ENCODE measurements at regions not wholly inside any gene's neighbourhood (a gene's known extent, or its start where the extent isn't known, plus 50 kb on each side); places are given as distances from the start of the nearest gene placed in this dataset.
"Not testable (repeated sequence)": the region's sequence is repeated elsewhere in the genome, so short reads cannot be mapped to it uniquely, and the experiment has no call there.

DNA sequence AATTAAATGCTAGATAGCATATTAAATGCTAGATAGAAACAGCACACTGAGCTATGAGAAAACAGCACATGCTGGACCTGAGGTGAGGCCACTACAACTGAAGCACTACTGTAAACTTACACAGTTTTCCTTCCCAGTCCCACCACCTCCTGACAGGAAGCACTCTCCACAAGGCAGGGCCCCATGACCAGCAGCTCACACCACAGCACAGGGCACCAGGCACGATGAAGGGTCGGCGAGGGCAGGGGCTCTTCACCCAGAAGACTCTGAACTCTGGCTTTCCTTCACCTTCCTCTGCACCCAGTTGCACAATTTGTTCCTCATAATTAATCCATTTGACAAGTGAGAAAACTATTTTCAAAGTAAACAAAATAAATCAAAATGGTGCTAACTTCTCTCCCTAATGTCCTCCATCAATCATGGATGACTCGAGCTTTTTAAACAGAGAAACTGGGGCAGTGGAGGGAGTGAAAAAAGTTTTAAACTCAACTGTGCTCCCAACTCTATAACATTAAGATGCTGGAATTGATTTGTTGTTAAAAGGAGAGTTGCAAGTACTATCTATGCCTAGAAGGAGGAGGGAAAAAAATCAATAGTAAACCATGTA is 568.7 kb downstream of the UQCRFS1 start:
- FAIRE-seq (no peak), DNase-seq (ENCODE audit: low spot score in 2 of 2) (no peak)

DNA sequence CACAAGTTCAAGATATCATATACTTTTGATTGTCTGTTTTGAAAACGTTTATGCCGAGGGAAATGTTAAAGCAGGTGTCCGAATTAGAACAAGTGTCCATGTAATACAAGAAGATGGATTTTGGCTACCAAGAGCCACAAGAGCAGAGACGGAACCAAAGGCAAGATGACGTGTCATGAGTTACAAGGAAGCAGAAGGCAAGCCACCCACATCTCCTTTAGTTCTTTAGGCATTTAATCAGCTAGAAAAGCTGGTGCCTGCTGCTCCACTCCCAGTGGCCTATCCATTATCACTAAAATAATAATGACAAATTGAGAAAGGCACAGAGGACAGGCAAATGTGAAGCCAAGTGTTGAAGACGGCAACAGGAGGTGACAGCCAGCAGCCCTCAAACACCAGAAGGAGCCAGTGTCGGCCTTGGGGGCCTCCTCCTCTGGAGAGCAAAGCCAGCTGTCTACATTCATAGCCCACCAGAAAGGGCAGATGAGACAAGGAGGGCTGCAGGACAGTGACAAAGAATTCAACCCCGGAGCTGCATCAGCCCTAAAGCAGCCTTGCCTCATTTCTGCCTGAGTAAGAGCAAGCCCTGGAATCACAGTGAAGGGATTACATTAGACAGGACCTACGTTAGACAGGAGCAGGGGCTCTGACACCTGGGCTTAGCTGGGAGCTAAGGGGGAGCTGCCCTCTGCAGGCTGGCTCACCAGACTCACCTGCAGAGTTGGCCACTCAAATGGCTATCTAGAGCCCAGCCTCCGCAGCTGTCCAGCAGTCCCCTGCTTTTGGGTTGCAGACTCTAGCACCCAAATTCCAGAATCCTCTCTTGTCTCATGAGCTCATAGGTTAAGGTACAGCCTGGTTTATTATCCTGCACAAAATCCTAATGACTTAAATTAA is 569.9 kb downstream of the UQCRFS1 start:
- FAIRE-seq (no peak), DNase-seq (ENCODE audit: low spot score in 2 of 2) (no peak)

DNA sequence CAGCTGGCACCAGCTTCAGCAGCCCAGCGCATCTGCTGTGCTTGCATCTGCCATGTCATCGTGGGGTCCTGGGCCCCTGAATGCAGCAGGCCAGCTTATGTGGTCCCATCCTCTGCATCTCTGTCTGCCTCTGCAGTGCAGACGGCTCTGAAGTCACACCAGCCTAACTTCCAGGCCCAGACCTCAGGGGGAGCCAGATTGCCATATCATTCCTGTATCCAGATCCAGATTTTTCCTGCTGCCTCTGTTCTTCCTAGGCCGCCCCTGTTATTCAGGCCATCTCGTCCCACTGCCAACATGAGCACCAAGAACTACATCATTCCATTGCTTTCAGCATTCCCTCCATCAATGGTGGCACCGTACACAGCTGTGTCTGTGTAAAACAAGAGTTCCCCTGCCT is 571.6 kb downstream of the UQCRFS1 start:
- DNase-seq (ENCODE audit: low spot score in 2 of 2): no peak
- FAIRE-seq: no peak

DNA sequence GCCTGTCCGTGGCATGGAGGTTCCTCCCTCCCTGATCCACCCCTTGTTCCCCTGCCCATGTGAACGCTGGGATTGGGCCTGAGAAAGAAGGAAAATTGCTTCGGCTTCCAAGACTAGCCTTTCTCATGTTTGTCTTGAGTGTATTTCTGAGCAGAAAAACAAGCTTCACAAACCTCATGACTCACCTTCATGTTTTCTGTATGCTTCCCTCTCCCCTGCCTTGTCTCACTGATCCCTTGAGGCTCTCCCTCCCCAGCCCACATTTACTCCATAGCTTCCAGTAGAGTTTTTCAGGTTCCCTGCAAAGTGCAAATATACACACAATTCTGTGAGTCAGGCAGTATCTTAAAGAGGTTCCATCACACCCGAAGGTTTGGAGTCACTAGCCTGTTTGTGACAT is 572.4 kb downstream of the UQCRFS1 start:
- FAIRE-seq: no peak
- DNase-seq (ENCODE audit: low spot score in 2 of 2): no peak

DNA sequence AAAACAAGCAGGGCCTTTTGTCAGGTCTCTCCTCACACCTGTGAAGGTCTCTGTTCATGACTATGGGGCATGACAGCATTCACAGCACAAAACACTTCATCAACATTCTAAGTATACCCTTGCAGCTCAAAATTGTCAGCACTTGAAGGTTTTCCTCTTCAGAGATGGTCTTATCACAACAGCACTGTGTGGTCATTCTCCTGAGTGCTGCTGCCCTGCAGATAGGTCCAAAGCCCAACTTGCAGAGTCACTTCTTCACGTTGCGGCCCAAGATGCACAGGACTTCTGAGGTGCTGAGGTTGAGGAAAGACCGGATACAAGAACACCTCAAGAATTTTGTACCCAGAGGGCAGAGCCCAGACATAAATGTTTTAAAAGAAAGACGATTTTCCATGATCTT is 574.5 kb downstream of the UQCRFS1 start:
- FAIRE-seq (no peak), DNase-seq (ENCODE audit: low spot score in 2 of 2) (no peak)

DNA sequence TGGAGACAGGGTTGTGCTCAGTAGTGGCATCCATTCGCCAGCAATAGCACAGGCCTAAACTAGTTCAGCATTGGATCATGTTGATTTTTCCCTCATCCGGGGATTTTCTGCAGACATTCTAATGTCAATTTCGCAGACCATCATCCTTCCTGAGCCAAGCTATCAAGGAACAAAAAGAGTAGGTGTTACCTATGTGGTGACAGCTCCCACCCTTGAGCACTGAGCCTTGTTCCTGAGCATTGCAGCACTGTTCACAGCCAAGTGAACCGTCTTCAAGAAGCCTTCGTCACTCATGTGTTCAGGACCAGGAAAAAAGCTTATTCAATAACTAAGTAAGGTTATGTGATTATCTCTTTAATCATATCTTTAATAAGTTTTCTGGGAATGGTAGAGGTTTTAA is 576.2 kb downstream of the UQCRFS1 start:
- FAIRE-seq: no peak
- DNase-seq (ENCODE audit: low spot score in 2 of 2): no peak

DNA sequence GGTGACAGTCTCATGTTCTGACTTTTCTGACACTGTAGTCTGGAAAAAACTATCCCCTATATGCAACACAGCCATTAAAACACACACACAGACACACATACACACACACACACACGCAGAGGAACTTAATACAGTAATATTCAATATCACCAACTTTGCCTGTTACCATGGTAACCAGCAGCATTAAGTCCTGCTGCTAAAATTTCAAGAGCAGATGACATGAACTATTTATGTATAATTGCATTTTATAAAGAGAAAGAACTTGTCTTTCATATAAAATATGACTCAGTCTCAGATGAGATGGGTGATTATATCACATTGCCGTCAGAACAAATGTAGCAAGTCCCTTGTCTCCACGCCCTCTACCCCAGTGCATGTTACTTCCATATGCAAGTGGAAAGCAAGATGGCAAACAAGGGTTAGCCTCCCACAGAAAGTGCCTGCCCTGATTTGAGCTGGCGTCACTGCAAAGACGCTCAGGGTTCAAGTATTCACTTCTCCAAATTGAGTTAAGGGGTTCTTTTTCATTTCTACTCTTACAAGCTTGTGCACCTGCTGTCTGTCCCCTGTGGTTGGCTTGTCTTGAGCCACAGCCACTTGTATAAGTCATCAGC is 576.8 kb downstream of the UQCRFS1 start:
- FAIRE-seq: no peak
- DNase-seq (ENCODE audit: low spot score in 2 of 2): no peak

DNA sequence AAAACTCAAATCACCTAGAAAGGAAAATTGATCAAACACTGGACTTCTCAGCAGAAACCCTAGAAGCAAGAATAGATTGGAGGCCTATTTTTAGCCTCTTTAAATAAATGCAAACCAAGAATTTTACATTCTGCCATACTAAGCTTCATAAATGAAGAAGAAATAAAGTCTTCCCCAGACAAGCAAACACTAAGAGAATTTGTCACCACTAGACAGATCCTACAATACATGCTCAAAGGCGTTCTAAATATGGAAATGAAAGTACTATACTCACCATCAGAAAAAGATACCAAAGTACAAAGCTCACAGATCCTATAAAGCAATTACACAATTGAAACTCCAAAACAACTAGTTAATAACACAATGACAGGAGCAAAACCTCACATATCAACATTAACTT is 578.1 kb downstream of the UQCRFS1 start:
- DNase-seq (ENCODE audit: low spot score in 2 of 2) (no peak), FAIRE-seq (no peak)

DNA sequence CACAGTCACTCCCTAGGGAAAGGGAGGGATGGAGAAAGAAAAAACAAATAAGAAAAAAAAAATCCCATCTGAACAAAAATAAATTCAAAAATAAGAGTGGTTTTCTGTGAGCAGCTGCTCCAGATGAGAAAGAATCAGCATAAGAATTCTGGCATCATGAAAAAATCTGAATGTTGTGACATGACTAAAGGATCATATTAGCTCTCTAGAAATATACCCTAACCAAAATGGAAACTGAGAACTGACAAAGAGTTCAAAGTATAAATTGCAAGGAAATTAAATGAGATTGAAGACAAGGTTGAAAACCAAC is 579.0 kb downstream of the UQCRFS1 start:
- no peak for FAIRE-seq

DNA sequence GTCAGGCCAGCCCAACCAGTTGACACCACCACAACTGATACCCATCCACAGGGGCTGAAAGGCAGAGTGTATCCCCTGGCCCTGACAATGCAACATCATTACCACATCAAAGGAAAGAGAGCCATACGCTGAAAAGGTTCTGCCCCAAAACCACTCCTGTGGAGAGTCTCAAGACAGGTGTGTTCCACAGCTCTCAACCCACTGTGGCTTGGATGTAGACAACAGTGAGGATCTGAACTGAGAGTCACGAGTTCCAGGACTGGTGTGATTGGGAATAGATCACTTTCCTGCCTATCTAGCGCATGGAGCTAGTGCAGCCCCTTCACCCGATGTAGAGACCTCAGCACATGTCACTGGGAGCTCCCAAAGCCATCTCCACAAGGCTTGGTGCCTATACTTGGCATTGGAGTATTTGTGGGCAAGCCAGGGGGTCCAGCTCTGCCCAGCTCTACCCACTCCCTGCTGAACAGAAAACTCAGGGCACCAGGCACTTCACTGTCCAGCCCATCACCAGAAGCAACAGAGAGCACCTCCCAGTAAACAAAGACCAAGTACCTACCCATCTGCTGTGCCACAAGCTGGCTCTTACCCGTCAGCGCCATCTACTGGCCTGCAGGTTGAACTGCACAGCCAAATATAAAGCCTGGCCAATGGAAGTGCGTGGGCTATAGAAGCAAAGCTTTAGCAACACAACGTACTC is 579.5 kb downstream of the UQCRFS1 start:
- no peak for FAIRE-seq
- DNase-seq (ENCODE audit: low spot score in 2 of 2): peak in 1 of 2 donors; percentile 16

More for the DNA sequence above, 579.0 kb downstream of the UQCRFS1 start:
- DNase-seq (ENCODE audit: low spot score in 2 of 2): no peak

DNA sequence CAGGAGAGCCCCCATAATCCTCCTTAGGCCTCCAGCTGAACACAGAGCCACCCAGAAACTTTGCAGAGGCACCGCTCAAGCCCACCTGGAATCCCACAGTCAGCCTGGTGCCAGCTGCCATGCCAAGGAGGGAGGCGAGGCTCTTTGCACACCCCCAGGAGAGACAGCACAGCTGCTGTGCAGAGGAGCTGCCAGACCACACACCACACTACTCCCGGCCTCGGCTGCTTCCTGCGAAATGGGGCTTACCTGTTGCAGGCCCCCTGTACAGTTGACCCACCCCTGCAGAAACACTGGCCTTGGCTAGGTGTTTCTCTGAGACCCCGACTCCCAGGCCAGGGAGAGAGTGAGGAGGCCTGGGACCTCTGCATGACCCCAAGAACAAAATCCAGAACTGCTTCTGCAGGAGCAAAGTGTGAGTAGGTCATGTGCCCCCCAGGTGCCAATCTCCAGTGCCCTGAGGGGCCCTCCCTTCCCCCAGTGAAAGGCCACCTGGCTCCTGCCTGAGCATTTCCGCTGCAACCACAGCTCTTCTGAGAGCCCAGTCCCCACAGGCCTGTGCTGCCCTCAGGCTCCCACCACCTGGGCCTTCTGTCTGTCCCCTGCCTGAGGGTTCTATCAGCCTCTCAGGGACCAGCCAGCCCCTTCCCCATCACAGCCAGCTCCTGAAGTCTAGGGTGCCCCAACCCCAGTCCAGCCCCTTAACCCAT is 580.4 kb downstream of the UQCRFS1 start:
- no peak for DNase-seq (ENCODE audit: low spot score in 2 of 2)
- FAIRE-seq: no peak

DNA sequence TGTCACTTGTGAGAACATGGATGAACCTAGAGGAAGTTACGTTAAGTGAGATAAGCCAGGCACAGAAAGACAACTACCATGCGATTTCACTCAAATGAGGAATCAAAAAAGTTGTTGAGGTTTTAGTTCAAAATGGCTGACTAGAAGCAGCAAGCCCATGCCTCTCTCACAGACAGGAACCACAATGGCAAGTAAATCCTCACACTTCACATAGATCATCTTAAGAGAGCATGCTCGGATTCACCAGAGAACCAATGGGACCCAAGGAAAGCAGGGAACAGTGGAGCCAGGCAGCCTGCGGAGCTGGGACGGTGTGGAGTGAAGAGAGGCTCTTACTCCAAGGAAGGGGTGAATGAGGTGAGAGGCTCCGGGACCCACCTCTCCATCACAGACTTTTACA is 581.0 kb downstream of the UQCRFS1 start:
- DNase-seq (ENCODE audit: low spot score in 2 of 2) (no peak), FAIRE-seq (no peak)

DNA sequence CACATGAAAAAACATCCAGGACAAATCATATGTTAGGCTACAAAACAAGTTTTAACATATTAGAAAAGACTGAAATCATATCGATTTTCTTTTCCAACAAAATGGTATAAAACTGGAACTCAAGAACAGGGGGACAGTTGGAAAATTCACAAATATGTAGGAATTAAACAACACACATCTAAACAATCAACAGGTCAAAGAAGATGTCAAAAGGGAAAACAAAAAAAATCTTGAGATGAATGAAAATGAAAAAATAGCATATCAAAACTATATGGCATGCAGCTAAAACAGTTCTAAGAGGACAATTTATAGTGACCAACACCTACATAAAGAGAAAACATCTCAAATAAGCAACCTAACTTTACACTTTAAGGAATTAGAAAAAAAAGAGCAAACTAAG is 585.3 kb downstream of the UQCRFS1 start:
- no peak for FAIRE-seq
- DNase-seq (ENCODE audit: low spot score in 2 of 2): no peak

DNA sequence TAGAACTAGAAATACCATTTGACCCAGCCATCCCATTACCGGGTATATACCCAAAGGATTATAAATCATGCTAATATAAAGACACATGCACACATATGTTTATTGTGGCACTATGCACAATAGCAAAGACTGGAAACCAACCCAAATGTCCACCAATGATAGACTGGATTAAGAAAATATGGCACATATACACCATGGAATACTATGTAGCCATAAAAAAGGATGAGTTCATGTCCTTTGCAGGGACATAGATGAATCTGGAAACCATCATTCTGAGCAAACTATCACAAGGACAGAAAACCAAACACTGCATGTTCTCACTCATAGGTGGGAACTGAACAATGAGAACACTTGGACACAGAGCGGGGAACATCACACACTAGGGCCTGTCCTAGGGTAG is 586.5 kb downstream of the UQCRFS1 start:
- DNase-seq (ENCODE audit: low spot score in 2 of 2); FAIRE-seq: not testable (repeated sequence)

DNA sequence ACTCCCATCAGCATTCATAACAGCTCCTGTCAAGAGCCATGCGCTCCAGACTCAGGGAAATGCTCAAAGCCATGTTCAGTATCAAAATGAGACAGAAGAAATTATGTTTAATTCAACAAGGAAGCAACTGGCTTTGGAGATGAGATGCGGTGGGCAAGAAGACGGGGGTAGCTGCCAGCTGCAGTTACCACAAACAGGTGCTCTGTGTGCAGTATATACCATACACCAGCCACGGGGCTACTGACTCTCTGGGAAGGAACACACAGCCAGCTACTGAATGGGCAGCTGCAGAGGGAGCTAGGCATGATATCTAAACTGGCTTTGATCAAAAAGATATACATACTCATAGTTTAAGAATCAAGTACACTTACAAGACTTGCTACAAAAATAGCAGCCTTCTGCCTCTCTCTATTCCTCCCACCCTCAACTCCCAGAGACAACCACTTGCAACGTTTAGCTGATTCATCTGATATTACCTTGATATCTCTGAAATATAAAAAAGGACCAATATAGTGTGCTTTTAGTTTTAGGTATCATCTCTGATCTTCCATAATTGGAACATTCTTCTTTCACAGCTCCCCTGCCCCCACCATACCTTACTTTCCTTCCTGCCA is 593.0 kb downstream of the UQCRFS1 start:
- no peak for FAIRE-seq
- no peak for DNase-seq (ENCODE audit: low spot score in 2 of 2)

DNA sequence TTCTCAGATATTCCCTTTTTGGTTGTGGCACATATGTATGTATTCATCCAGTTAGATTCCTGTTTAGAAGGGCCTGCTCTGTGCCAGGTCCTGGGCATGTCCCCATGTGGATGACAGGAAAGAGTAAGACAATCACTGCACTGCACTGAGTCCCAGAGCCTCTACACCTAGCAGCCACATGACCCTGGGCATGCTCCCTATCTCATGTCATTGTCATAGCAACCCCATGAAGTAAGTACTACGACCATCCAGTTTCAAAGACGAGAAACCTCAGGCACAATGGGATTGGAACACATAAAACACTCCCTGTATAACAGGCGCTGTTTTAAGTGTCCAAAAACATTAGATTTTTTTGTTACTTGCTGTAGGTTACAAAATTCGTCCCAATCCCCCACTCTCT is 594.4 kb downstream of the UQCRFS1 start:
- FAIRE-seq: no peak
- DNase-seq (ENCODE audit: low spot score in 2 of 2): no peak

DNA sequence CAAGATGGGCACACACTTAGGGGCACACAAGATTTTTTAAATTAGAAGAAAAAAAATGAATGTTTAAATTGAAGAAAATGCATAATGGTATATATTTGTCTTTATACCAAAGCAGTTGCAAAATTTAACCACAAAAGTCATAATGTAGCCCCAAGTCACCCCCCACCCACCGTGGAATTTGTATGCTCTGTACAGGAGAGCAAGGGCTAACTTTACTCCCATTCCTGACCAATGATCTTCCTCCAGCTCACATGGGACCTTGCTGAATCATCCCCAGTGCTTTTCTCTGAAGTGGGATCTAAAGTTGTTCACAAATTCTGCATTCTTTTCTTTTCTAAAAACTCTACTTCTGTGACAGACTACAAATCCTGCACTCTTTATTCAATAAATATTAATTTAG is 597.0 kb downstream of the UQCRFS1 start:
- DNase-seq (ENCODE audit: low spot score in 2 of 2): no peak
- no peak for FAIRE-seq

DNA sequence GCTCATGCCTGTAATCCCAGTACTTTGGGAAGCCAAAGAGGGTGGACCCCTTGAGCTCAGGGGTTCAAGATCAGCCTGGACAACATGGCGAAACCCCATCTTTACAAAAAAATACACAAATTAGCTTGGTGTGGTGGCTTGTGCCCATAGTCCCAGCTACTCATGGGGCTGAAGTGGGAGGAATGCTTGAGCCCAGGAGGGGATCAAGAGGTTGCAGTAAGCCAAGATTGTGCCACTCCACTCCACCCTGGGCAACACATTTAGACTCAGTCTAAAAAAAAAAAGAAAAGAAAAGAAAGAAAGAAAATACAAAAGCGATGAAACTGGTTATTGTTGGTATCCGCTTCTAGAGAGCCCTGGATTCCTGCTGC is 597.4 kb downstream of the UQCRFS1 start:
- DNase-seq (ENCODE audit: low spot score in 2 of 2): no peak
- no peak for FAIRE-seq

DNA sequence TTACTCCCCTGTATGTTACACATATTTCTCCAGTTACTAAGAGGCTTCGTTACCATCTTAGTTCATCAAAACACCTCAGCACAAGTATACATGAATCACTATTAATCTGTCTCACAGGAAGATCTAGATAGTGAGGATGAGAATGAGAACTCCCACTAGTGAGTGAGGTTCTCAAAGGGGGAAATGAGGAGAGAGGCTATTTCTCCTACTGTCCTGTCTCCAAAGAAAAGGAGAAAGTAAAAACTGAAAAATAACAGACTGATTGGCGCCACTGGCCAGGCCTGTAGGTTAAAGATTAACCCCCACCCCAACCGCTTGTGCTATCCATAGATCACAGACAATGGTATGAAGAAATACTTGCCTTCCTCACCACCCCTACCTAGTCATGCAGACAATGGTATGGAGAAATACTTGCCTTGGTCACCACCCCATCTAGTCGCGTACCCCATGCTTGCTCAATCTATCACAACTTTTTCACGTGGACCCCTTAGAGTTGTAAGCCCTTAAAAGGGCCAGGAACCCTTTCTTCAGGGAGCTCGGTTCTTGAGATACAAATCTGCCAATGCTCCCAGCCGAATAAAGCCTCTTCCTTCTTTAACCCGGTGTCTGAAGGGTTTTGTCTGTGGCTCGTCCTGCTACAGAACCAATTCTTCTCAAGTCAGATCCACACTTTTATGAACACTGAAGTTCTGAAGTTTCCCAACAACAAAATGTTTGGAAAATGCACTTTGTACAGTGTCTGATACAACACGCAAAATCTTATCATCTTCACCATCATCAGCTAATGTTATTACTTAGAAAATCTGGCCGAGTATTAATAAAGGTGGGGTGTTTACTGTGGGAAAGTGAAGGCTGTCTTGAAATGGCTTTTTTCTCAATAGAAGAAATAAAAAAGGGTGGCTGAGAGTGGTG is 598.1 kb downstream of the UQCRFS1 start:
- DNase-seq (ENCODE audit: low spot score in 2 of 2): no peak

More for the DNA sequence above, 598.1 kb downstream of the UQCRFS1 start:
- no peak for FAIRE-seq

Measured in frontal cortex (tissue), 3 donors.